D721Med (cell line): ENCODE measurements at regions not wholly inside any gene's neighbourhood (a gene's known extent, or its start where the extent isn't known, plus 50 kb on each side); places are given as distances from the start of the nearest gene placed in this dataset.
"Not testable (repeated sequence)": the region's sequence is repeated elsewhere in the genome, so short reads cannot be mapped to it uniquely, and the experiment has no call there.

Source experiments
- DNase-seq: peaks from one replicate; pipeline ENCODE4 v3.0.0; 2011; ENCODE audit warnings: low spot score; ENCODE audit not compliant: insufficient read length
- FAIRE-seq: peaks from 2 replicates; lab custom pipeline; 2011; peaks lifted over from hg19 to GRCh38; lab: Jason Lieb, UNC
- CTCF ChIP-seq: IDR thresholded peaks from 2 replicates; pipeline ENCODE4 v1.5.1; 2012; ENCODE audit warnings: mild to moderate bottlenecking, control low read depth; ENCODE audit not compliant: insufficient read depth; ENCODE audit errors: missing control alignments

- FAIRE-seq (no peak), DNase-seq (no peak)
- no peak for TF ChIP-seq CTCF
Measured at GRCh38 chrX:124263743-124264142, 68.7 kb upstream of the TEX13D start.

- no peak for TF ChIP-seq CTCF
- DNase-seq (no peak), FAIRE-seq (no peak)
Measured at GRCh38 chrX:124268099-124268498, 64.4 kb upstream of the TEX13D start.

- no peak for FAIRE-seq
- DNase-seq, result no peak
- TF ChIP-seq CTCF, result no peak
Measured at GRCh38 chrX:124269881-124270280, 62.6 kb upstream of the TEX13D start.

- not testable (repeated sequence) for DNase-seq, FAIRE-seq
Measured at GRCh38 chrX:124271599-124271998, 60.9 kb upstream of the TEX13D start.

GRCh38 chrX:124272370-124272982, 60.0 kb upstream of the TEX13D start:
- FAIRE-seq, result no peak
- TF ChIP-seq CTCF, result no peak
- no peak for DNase-seq

GRCh38 chrX:124274438-124275181, 57.9 kb upstream of the TEX13D start:
- DNase-seq (no peak), FAIRE-seq (no peak)
- no peak for TF ChIP-seq CTCF

GRCh38 chrX:124275182-124275894, 57.1 kb upstream of the TEX13D start:
- DNase-seq (no peak), FAIRE-seq (no peak)
- no peak for TF ChIP-seq CTCF
